ENCODE measurements at regions not wholly inside any gene's neighbourhood (a gene's known extent, or its start where the extent isn't known, plus 50 kb on each side); places are given as distances from the start of the nearest gene placed in this dataset.

DNA sequence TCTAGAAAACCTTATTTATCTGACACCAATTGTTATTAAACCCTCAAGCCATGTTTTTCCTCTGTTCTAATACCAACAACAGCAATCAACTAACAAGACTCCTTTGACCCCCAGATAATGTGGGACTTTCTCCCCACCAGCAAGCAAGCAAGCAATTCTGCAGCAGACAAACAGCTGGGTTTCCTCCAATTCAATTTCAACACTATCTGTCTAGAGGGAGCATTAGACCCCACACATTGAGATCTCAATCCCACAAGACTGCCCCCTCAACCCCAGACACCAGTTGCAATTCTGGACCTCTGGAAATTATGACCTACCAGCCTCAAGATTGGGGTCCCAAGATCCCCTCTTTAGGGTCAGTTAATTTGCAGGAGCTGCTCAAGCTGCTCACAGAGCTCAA lies 89.4 kb upstream of the TMEM26 start:
- no peak for DNase-seq (ENCODE audit: low spot score)

DNA sequence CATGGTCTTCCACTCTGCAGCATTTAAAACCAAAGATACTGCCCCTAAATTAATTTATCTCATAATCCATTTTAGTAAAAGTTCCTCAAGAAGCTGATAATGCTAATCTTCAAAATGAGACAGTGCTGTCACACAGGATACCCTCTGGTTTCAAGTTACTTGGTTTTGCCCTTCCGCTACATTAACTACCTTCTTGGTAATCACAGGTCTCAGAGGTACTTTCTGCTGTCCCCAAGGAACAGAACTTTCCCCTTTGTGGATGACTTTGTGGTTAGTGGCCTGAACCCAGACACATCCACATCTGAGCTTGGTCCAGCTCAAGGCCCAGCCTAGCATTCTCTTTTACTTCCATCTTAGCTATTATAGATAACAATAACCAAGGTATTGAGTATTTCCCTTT lies 88.8 kb upstream of the TMEM26 start:
- no peak for DNase-seq (ENCODE audit: low spot score)
- WGBS = 94% methylated on average over 1 of the region's 1 CpG
- H3K36me3 ChIP-seq (ENCODE audit: control insufficient read depth in 4 of 4, insufficient read depth in 3 of 4, low read depth in 1 of 4, low read length in 3 of 4) = no peaks in the 10 kb centered on the region
- no peak overlapping the region for H3K9ac ChIP-seq (ENCODE audit: low read depth in 1 of 2, low read length in 2 of 2)
- no peaks in the 10 kb centered on the region for H3K27me3 ChIP-seq (ENCODE audit: control insufficient read depth in 4 of 4, insufficient read depth in 4 of 4, low read length in 3 of 4)
- H3K27ac ChIP-seq (ENCODE audit: low read depth in 1 of 2, low read length in 2 of 2) = no peak overlapping the region
- no peaks in the 10 kb centered on the region for H3K9me3 ChIP-seq (ENCODE audit: control insufficient read depth in 4 of 4, low read length in 3 of 4)
- no peak overlapping the region for H3K4me3 ChIP-seq (ENCODE audit: low read depth in 1 of 3, low read length in 3 of 3)
- H3K4me1 ChIP-seq (ENCODE audit: control insufficient read depth in 4 of 4, insufficient read depth in 4 of 4, low read length in 3 of 4) = no peaks in the 10 kb centered on the region
- TF ChIP-seq EGR1 (IDR thresholded peaks at IDR 0.05; ENCODE audit: low read depth in 2 of 2) (no peak), RXRA (IDR thresholded peaks at IDR 0.05) (no peak), TAF1 (conservative IDR thresholded peaks at IDR 0.05) (no peak), SP1 (IDR thresholded peaks at IDR 0.05) (no peak), FOXA2 (IDR thresholded peaks at IDR 0.05) (no peak), RAD21 (IDR thresholded peaks at IDR 0.05) (no peak), HNF4G (IDR thresholded peaks at IDR 0.05) (no peak), HNF4A (conservative IDR thresholded peaks at IDR 0.05) (no peak), GABPA (IDR thresholded peaks at IDR 0.05 in 1 of 2, conservative IDR thresholded peaks at IDR 0.05 in 1 of 2) (no peak)
- TF ChIP-seq, protein P1, sequence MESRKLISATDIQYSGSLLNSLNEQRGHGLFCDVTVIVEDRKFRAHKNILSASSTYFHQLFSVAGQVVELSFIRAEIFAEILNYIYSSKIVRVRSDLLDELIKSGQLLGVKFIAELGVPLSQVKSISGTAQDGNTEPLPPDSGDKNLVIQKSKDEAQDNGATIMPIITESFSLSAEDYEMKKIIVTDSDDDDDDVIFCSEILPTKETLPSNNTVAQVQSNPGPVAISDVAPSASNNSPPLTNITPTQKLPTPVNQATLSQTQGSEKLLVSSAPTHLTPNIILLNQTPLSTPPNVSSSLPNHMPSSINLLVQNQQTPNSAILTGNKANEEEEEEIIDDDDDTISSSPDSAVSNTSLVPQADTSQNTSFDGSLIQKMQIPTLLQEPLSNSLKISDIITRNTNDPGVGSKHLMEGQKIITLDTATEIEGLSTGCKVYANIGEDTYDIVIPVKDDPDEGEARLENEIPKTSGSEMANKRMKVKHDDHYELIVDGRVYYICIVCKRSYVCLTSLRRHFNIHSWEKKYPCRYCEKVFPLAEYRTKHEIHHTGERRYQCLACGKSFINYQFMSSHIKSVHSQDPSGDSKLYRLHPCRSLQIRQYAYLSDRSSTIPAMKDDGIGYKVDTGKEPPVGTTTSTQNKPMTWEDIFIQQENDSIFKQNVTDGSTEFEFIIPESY (IDR thresholded peaks at IDR 0.05) = no peak
- TF ChIP-seq, protein P2, sequence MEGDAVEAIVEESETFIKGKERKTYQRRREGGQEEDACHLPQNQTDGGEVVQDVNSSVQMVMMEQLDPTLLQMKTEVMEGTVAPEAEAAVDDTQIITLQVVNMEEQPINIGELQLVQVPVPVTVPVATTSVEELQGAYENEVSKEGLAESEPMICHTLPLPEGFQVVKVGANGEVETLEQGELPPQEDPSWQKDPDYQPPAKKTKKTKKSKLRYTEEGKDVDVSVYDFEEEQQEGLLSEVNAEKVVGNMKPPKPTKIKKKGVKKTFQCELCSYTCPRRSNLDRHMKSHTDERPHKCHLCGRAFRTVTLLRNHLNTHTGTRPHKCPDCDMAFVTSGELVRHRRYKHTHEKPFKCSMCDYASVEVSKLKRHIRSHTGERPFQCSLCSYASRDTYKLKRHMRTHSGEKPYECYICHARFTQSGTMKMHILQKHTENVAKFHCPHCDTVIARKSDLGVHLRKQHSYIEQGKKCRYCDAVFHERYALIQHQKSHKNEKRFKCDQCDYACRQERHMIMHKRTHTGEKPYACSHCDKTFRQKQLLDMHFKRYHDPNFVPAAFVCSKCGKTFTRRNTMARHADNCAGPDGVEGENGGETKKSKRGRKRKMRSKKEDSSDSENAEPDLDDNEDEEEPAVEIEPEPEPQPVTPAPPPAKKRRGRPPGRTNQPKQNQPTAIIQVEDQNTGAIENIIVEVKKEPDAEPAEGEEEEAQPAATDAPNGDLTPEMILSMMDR (IDR thresholded peaks at IDR 0.05; ENCODE audit: low read depth, low read length, missing input control) = no peak
- TF ChIP-seq, protein P3, sequence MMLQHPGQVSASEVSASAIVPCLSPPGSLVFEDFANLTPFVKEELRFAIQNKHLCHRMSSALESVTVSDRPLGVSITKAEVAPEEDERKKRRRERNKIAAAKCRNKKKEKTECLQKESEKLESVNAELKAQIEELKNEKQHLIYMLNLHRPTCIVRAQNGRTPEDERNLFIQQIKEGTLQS (IDR thresholded peaks at IDR 0.05) = no peak
- TF ChIP-seq, protein P4, sequence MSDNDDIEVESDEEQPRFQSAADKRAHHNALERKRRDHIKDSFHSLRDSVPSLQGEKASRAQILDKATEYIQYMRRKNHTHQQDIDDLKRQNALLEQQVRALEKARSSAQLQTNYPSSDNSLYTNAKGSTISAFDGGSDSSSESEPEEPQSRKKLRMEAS (IDR thresholded peaks at IDR 0.05) = no peak

More for the DNA sequence above, 89.4 kb upstream of the TMEM26 start:
- no peak overlapping the region for H3K27ac ChIP-seq (ENCODE audit: low read depth in 1 of 2, low read length in 2 of 2)
- no peak overlapping the region for H3K4me3 ChIP-seq (ENCODE audit: low read depth in 1 of 3, low read length in 3 of 3)
- no peaks in the 10 kb centered on the region for H3K9me3 ChIP-seq (ENCODE audit: control insufficient read depth in 4 of 4, low read length in 3 of 4)
- H3K27me3 ChIP-seq (ENCODE audit: control insufficient read depth in 4 of 4, insufficient read depth in 4 of 4, low read length in 3 of 4) = no peaks in the 10 kb centered on the region
- H3K9ac ChIP-seq (ENCODE audit: low read depth in 1 of 2, low read length in 2 of 2) = no peak overlapping the region
- no peaks in the 10 kb centered on the region for H3K4me1 ChIP-seq (ENCODE audit: control insufficient read depth in 4 of 4, insufficient read depth in 4 of 4, low read length in 3 of 4)
- no peaks in the 10 kb centered on the region for H3K36me3 ChIP-seq (ENCODE audit: control insufficient read depth in 4 of 4, insufficient read depth in 3 of 4, low read depth in 1 of 4, low read length in 3 of 4)
- TF ChIP-seq NR2F2 (IDR thresholded peaks at IDR 0.05) = no peak
- no peak for TF ChIP-seq GABPA (IDR thresholded peaks at IDR 0.05 in 1 of 2, conservative IDR thresholded peaks at IDR 0.05 in 1 of 2)
- no peak for TF ChIP-seq YY1 (IDR thresholded peaks at IDR 0.05)
- TF ChIP-seq, protein P2 (IDR thresholded peaks at IDR 0.05; ENCODE audit: low read depth, low read length, missing input control) = no peak
- no peak for TF ChIP-seq RXRA (IDR thresholded peaks at IDR 0.05)
- TF ChIP-seq HNF4G (IDR thresholded peaks at IDR 0.05) = no peak
- TF ChIP-seq HNF4A (conservative IDR thresholded peaks at IDR 0.05) = no peak
